Psoas muscle (tissue), 7 donors: ENCODE measurements at regions not wholly inside any gene's neighbourhood (a gene's known extent, or its start where the extent isn't known, plus 50 kb on each side); places are given as distances from the start of the nearest gene placed in this dataset.
"Not testable (repeated sequence)": the region's sequence is repeated elsewhere in the genome, so short reads cannot be mapped to it uniquely, and the experiment has no call there.

Source experiments
- ATAC-seq, 4 donors: fragments of 200-7000 bp; cut with Tn5 transposase; one replicate each; pipeline ENCODE4 v1.9.1; 2020; ENCODE audit warnings: moderate library complexity in 3 of 4, mild to moderate bottlenecking in 2 of 4
- DNase-seq, 2 donors: peaks; one replicate each; pipeline ENCODE4 v3.0.0-alpha.2; 2020
- H3K27ac ChIP-seq: fragments of 200-600 bp; one replicate; pipeline ENCODE4 v1.8.0; 2022
- H3K27me3 ChIP-seq, 3 donors: fragments of 200-600 bp in 1 of 3; one replicate each; pipeline versions ENCODE4 v1.6.1 to v1.8.0; 2013 to 2022; ENCODE audit warnings: low read length in 2 of 3, mild to moderate bottlenecking in 2 of 3, moderate library complexity in 1 of 3; ENCODE audit not compliant: insufficient read depth in 3 of 3
- H3K36me3 ChIP-seq, 2 donors: fragments of 200-600 bp in 1 of 2; one replicate each; pipeline versions ENCODE4 v1.6.1 to v1.8.0; 2013 to 2022; ENCODE audit warnings: low read depth in 1 of 2, mild to moderate bottlenecking in 1 of 2, moderate library complexity in 1 of 2; ENCODE audit not compliant: insufficient read depth in 1 of 2
- H3K4me1 ChIP-seq: fragments of 200-600 bp; one replicate; pipeline ENCODE4 v1.8.0; 2022
- H3K4me3 ChIP-seq: fragments of 200-600 bp; one replicate; pipeline ENCODE4 v1.8.0; 2022; ENCODE audit warnings: mild to moderate bottlenecking
- H3K9me3 ChIP-seq: fragments of 200-600 bp; one replicate; pipeline ENCODE4 v1.8.0; 2022
- CTCF ChIP-seq: fragments of 200-600 bp; IDR thresholded peaks from one replicate; pipeline ENCODE4 v1.8.0; 2022; ENCODE audit warnings: antibody characterized with exemption
- WGBS, 3 donors: extraction: QIAGEN DNeasy Blood & Tissue Kit; methylation state at CpG; one replicate each; pipeline versions ENCODE4 v1.1.6 to v1.1.7; 2013; 5-methylcytosine and 5-hydroxymethylcytosine counted together
- intact Hi-C, 2 donors: fragments of 100-400 bp; cut with DNase I; formaldehyde crosslinking; loops; one replicate each; pipeline versions ENCODE4 v1.11.0 to v1.14.2; 2022
- donor health status: healthy with polysubstance abuse.
- donor health status: DM: no; HTN: no; CAD: no; lungs with moderate emphysema.
- donor health status: Bipolar disorder and iron deficiency.
- donor health status: healthy.
- donor health status: DM: yes; HTN: yes; CAD: no.
- donor health status: DM: no; HTN: no; CAD: no.
- donor health status: DM: yes; HTN: yes; CAD: no.

- no peaks in the 10 kb centered on the region for H3K36me3 ChIP-seq
- no peak for TF ChIP-seq CTCF
- intact Hi-C loops = no loop called here
- no peak for ATAC-seq
- no peaks in the 10 kb centered on the region for H3K4me1 ChIP-seq
- H3K4me3 ChIP-seq = no peak overlapping the region
- no peaks in the 10 kb centered on the region for H3K9me3 ChIP-seq
- H3K27ac ChIP-seq = no peak overlapping the region
- no peaks in the 10 kb centered on the region for H3K27me3 ChIP-seq
- WGBS, 3 donors = 88 to 95% (median 92%) methylated on average over 1 of the region's 1 CpG
- no peak for DNase-seq
These were observed 930.7 kb upstream of the CELF4 start for GRCh38 chr18:38496222-38496793.

- H3K27me3 ChIP-seq = no peaks in the 10 kb centered on the region
- 13 to 28% (median 13%) methylated on average over 2 of the region's 2 CpGs for WGBS, 3 donors
- intact Hi-C loops = no loop called here
- H3K27ac ChIP-seq = no peak overlapping the region
- TF ChIP-seq CTCF = no peak
- ATAC-seq (no peak), DNase-seq (no peak)
- no peaks in the 10 kb centered on the region for H3K9me3 ChIP-seq
- no peak overlapping the region for H3K4me3 ChIP-seq
- H3K4me1 ChIP-seq = no peaks in the 10 kb centered on the region
- H3K36me3 ChIP-seq = no peaks in the 10 kb centered on the region
These were observed 928.5 kb upstream of the CELF4 start for GRCh38 chr18:38494065-38494464.

DNA sequence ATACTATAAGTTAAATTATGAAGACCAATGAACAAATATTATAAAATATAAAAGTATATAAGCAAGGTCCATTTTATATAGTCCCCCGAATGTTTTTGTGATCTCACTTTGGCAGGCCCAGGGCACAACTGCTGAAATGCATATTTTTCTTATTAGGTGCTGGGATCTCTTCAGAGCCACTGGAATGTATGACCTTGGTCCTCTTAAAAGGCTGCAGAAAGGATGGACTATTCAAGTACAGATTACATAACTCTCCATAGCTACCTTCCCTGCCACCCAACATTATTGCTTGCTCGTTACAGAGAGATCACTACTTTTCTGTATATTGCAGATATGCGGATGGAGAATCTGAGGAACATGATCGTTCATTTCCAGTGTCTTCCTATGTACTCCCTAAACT, 925.6 kb upstream of the CELF4 start:
- no peak for TF ChIP-seq CTCF
- no peak for DNase-seq
- Histone ChIP-seq H3K27ac (no peak overlapping the region), H3K36me3 (no peaks in the 10 kb centered on the region), H3K27me3 (no peaks in the 10 kb centered on the region), H3K4me3 (no peak overlapping the region), H3K9me3 (no peaks in the 10 kb centered on the region), H3K4me1 (no peaks in the 10 kb centered on the region)
- ATAC-seq = no peak
- WGBS, 3 donors = 79 to 89% (median 88%) methylated on average over 4 of the region's 4 CpGs
- intact Hi-C loops = no loop called here

- H3K4me1 ChIP-seq, H3K9me3 ChIP-seq, H3K27ac ChIP-seq, ATAC-seq, H3K4me3 ChIP-seq, H3K27me3 ChIP-seq, DNase-seq, intact Hi-C loops, H3K36me3 ChIP-seq: not testable (repeated sequence)
- 59 to 64% (median 61%) methylated on average over 8 of the region's 8 CpGs for WGBS, 3 donors
These were observed 924.1 kb upstream of the CELF4 start for GRCh38 chr18:38489721-38490120.

DNA sequence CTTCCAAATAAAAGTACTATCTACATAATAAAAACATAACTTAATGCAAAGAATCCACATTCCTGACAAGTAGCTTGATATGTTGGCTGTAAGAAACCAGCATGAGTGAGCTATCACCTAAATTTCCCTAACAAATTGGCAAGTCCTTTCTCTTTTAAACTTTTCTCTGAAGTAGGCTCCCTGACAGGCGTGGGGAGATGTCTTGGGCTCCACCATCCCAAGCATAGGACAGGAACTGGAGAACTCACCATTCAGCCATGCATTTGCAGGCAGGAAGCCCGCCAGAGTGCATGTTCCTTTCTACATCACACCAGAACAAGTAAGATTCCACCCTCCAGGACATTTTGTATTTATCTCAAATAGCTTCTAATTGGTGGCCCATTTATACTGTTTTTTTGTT, 921.9 kb upstream of the CELF4 start:
- Histone ChIP-seq H3K27me3 (peaks cover 0 to 1% (median 0%) of the 10 kb centered on the region in 3 donors), H3K27ac (no peak overlapping the region), H3K4me1 (no peaks in the 10 kb centered on the region), H3K36me3 (no peaks in the 10 kb centered on the region), H3K4me3 (no peak overlapping the region), H3K9me3 (no peaks in the 10 kb centered on the region)
- WGBS, 3 donors = 65 to 77% (median 68%) methylated on average over 2 of the region's 2 CpGs
- no peak for TF ChIP-seq CTCF
- ATAC-seq (no peak), DNase-seq (no peak)
- intact Hi-C loops = no loop called here
